ENCODE measurements at regions not wholly inside any gene's neighbourhood (a gene's known extent, or its start where the extent isn't known, plus 50 kb on each side); places are given as distances from the start of the nearest gene placed in this dataset.

DNA sequence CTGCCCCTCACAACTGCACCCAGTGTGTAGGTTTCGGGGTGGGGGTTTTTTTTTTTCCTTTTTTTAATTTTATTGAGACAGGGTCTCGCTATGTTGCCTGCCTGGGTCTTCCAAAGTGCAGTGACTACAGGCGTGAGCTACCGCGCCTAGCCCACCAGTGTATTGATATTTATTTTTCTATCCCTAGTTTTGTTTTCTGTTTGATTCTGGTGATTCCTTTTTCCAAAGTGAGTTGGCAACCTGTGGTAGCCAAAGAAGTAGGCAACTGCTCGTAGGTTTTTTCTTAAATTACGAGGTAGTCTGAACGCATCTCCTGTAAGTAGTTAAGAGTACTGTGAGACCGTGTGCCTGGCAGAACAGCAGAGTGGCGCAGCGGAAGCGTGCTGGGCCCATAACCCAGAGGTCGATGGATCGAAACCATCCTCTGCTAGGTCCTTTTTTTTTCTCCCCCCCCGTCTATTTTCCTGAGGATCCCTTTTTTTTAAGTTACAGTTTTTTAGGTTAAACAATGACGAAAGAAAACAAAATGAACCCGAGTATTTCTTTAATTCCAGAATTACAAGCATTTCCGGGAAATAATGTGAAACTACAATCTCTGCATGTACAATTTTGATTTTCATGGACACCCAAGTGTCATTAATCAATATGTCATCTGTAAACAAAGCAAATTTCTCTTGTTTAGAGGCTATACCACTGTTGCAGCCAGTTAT lies 78.7 kb upstream of the BTN3A2 start:
- Mint-ChIP-seq H3K36me3 (peaks cover 15% of the 10 kb centered on the region), H3K27me3 (peaks cover 8% of the 10 kb centered on the region), H3K9me3 (peaks cover 15% of the 10 kb centered on the region), H3K4me1 (peaks cover 31% of the 10 kb centered on the region), H3K27ac (peak overlapping the region; percentile 95), H3K4me3 (peak overlapping the region; percentile 72)
- CTCF ChIA-PET, result no interaction called here
- peak; percentile 81 for DNase-seq

DNA sequence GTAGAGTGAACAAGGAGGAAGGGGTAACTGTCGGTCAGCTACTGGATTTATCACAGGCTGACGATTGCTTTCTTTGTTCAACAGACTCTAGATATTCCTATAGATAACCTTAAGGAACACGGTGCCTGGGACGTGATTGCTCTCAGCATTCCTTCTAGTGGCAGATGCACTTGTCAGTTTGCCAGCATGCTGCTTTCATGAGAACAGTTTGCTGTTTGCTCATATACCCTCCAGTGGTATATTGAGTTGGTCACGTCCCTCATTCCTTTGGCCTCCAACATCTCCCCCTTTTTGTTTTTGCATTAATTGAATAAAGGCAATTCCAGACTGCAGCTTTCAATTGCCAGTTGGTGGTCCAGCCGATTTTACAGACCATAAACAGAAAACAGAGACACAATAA lies 76.8 kb upstream of the BTN3A2 start:
- Mint-ChIP-seq H3K4me1 (peaks cover 17% of the 10 kb centered on the region), H3K9me3 (peaks cover 15% of the 10 kb centered on the region), H3K27me3 (peaks cover 17% of the 10 kb centered on the region), H3K4me3 (no peak overlapping the region), H3K36me3 (peaks cover 11% of the 10 kb centered on the region), H3K27ac (no peak overlapping the region)
- no peak for DNase-seq
- CTCF ChIA-PET, result no interaction called here

DNA sequence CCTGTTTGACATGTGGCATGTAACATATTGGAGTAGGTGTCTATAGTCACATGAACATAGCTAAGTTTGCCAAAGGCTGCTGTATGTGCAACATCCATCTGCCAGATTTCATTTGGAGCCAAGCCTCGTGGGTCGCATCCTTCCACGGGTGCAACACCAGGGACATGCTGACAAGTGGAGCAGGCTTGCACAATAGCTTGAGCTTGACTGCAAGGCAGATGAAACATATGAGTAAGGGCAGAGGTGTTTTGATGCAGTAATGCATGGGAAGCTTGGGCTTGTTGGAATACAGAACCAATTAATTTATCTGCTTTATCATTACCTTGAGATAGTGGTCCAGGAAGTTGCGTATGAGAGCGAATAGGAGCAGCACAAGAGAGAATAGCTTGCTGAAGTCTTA lies 74.1 kb upstream of the BTN3A2 start:
- H3K9me3 Mint-ChIP-seq, result peaks cover 15% of the 10 kb centered on the region
- peaks cover 20% of the 10 kb centered on the region for H3K27me3 Mint-ChIP-seq
- peaks cover 14% of the 10 kb centered on the region for H3K4me1 Mint-ChIP-seq
- DNase-seq, result no peak
- no peak overlapping the region for H3K4me3 Mint-ChIP-seq
- H3K27ac Mint-ChIP-seq, result no peak overlapping the region
- CTCF ChIA-PET, result no interaction called here
- peaks cover 11% of the 10 kb centered on the region for H3K36me3 Mint-ChIP-seq

DNA sequence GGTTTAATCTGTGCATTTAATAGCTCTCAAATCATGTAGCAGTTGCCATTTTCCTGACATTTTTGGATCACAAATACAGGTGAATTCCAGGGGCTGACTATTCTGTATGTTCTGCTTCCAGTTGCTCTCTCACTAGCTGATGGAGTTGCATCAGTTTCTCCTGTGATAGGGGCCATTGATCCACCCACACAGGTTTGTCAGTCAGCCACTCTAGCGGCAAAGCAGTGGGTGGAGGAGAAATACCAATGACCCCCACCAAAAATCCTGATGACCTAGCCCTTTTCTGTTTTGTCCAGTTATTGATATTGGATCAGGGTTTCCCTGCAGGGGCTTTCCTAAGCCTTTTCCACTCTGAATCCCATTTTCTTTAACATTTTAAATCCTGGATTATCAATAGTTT lies 72.3 kb upstream of the BTN3A2 start:
- peaks cover 5% of the 10 kb centered on the region for H3K36me3 Mint-ChIP-seq

DNA sequence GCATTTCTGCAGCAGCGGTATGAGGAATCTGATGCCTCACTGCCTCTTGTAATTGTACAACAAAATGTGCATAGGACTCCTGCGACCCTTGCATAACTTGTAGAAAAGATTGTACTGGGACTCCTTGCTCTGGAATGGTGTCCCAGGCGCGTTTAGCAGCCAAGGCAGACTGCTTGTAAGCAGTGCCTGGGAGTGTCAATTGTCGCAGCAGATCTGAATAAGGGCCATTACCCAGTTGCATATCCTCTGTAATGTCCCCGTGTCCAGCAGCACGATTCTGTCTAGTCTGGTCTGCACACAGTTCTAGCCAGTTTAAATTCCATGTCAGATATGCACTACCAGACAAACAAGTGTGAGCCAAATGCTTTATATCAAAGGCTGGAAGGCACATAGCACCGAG lies 70.7 kb upstream of the BTN3A2 start:
- no peak overlapping the region for H3K27ac Mint-ChIP-seq
- CTCF ChIA-PET, result no interaction called here
- DNase-seq, result no peak
- H3K4me3 Mint-ChIP-seq, result no peak overlapping the region
- no peaks in the 10 kb centered on the region for H3K9me3 Mint-ChIP-seq
- peaks cover 16% of the 10 kb centered on the region for H3K27me3 Mint-ChIP-seq
- H3K4me1 Mint-ChIP-seq, result peaks cover 11% of the 10 kb centered on the region
- H3K36me3 Mint-ChIP-seq, result no peaks in the 10 kb centered on the region

More for the DNA sequence above, 72.3 kb upstream of the BTN3A2 start:
- H3K9me3 Mint-ChIP-seq, result peaks cover 12% of the 10 kb centered on the region
- no peak for DNase-seq
- peaks cover 16% of the 10 kb centered on the region for H3K27me3 Mint-ChIP-seq
- H3K4me1 Mint-ChIP-seq, result peaks cover 11% of the 10 kb centered on the region
- no peak overlapping the region for H3K27ac Mint-ChIP-seq
- H3K4me3 Mint-ChIP-seq, result no peak overlapping the region
- CTCF ChIA-PET, result no interaction called here

DNA sequence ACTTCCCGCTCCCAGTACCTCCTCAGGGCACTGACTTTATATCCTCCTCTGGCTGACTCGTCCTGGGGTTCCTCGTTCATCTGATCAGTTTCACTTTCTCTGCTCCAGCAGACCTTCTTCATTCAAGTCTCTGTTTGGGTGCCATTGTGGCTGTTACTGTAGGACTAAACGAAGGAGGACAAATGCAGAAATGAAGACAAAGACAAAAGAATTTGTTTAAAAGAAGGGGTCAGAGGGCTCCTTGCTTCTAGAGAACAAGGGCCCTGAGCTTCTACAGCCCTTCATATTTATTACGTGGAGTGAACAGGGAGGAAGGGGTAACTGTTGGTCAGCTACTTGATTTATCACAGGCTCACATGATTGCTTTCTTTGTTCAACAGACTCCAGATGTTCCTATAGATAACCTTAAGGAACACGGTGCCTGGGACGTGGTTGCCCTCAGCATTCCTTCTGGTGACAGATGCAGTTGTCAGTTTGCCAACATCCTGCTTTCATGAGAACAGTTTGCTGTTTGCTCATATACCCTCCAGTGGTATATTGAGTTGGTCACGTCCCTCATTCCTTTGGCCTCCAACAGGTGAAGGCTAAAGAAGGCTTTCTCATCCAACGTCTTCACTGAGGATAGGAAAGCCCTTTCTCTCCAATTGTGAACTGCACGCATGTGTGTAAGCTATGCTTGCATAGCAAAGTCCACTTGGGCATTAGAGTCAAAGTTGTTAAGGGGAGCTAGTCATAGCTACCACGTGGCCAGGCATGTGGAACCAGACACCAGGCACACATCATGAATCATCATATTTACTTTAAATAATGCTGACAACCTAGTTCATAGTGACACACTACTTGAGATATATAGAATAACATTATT lies 69.1 kb upstream of the BTN3A2 start:
- Mint-ChIP-seq H3K36me3 (no peaks in the 10 kb centered on the region), H3K9me3 (no peaks in the 10 kb centered on the region), H3K4me3 (peak overlapping the region; percentile 9), H3K27ac (peak overlapping the region; percentile 63), H3K27me3 (peaks cover 14% of the 10 kb centered on the region), H3K4me1 (peaks cover 13% of the 10 kb centered on the region)
- DNase-seq, result no peak
- CTCF ChIA-PET, result interaction anchor here (0.6 to 0.8 kb wide), 2 partner anchors 11 to 862 kb away, joined by 3 read pairs; a partner anchor contains a TSS

DNA sequence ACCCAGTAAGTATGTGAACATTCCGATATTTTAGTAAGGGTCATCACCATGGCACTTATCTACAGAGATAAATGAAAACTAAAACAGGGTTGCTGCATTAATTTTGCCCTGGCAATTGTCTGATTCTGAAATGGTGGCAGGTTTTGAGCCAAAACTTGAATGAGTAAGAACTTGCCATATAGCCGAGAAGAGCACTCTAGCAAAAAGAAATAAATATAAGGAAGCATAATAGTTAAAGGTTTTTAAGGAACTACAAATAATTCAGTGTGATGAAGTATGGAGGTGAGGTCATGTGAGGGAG lies 68.5 kb upstream of the BTN3A2 start:
- Mint-ChIP-seq H3K27ac (no peak overlapping the region), H3K27me3 (peaks cover 12% of the 10 kb centered on the region), H3K4me3 (no peak overlapping the region), H3K36me3 (no peaks in the 10 kb centered on the region), H3K4me1 (peaks cover 13% of the 10 kb centered on the region), H3K9me3 (no peaks in the 10 kb centered on the region)
- CTCF ChIA-PET, result interaction anchor here (0.6 kb wide), 1 partner anchor 862 kb away, joined by 3 read pairs; no protein-coding TSS in a partner anchor
- no peak for DNase-seq

DNA sequence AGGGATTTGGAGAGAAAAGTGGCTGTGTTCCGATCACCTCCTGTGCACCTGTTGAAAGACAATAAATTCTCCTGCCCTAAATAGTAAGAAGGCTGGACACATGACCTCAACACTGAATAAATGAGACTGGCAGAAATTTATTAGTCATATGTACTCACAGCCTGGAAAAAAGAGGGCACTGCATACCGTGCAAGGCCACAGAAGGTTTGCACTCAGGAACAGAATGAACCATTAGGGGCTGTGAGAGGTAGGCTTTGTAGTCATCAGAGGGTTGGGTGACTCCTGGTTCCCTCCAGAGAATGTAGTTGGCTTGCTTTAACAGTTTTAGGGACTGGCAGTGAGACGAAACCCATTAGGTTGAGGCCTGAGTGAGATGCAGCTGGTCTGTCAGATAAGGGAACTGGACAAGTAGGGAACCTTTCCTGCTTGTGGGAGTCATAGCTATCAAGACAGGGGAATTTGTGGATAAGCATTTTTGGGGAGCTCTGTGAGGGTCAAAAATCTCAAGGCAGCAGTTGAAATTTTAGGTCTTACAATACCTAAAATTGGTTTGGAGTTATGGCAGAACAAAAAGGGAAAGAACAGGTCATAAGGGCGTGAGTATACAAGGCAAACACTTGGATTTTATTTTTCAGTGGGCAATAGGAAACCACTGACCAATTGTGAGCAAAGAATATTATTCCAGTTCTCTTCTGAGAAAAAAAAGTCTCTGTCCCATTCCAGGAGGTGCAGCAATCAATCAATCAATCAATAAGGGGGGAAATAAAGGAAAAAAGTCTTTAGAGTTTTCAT lies 67.9 kb upstream of the BTN3A2 start:
- H3K9me3 Mint-ChIP-seq, result no peaks in the 10 kb centered on the region
- no peak for DNase-seq
- peaks cover 9% of the 10 kb centered on the region for H3K27me3 Mint-ChIP-seq
- CTCF ChIA-PET, result interaction anchor here (0.6 kb wide), 1 partner anchor 861 kb away, joined by 3 read pairs; no protein-coding TSS in a partner anchor
- no peak overlapping the region for H3K4me3 Mint-ChIP-seq
- peaks cover 16% of the 10 kb centered on the region for H3K4me1 Mint-ChIP-seq
- H3K36me3 Mint-ChIP-seq, result no peaks in the 10 kb centered on the region
- no peak overlapping the region for H3K27ac Mint-ChIP-seq

DNA sequence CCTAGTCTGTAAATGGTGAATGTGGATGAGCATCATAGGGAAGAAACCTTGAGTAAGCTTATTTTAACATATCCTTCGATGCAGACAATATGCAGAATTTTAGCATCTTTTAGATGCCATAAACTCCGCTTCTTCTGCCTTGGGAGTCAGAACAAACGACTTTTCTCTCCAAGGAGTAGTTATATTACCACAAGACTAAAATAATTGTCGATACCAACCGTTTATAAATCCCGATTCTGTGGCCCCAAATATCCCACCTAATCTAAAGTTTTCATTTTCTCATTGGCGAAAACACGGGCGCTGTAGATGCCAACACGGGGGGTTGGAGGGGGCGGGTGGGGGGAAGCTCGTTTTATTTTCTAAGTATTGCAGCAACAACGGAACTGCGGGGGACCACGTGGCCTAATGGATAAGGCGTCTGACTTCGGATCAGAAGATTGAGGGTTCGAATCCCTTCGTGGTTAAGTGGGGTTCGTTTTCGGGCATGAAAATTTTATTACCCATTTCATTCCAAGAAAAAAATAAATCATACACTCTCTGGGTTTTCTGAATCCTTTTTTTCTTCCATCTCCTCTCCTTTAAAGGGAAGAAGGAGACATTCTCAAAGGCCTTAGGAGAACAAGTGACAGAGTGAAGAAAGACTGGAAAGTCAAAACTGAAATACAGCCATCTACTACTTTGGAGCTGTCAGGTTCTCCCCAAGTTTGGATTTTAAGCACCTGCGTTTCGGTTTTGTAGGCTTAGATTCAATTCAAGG lies 65.5 kb upstream of the BTN3A2 start:
- no peak for DNase-seq
- no peak overlapping the region for H3K27ac Mint-ChIP-seq
- peaks cover 26% of the 10 kb centered on the region for H3K4me1 Mint-ChIP-seq
- H3K36me3 Mint-ChIP-seq, result no peaks in the 10 kb centered on the region
- CTCF ChIA-PET, result no interaction called here
- H3K4me3 Mint-ChIP-seq, result no peak overlapping the region
- no peaks in the 10 kb centered on the region for H3K9me3 Mint-ChIP-seq
- no peaks in the 10 kb centered on the region for H3K27me3 Mint-ChIP-seq

DNA sequence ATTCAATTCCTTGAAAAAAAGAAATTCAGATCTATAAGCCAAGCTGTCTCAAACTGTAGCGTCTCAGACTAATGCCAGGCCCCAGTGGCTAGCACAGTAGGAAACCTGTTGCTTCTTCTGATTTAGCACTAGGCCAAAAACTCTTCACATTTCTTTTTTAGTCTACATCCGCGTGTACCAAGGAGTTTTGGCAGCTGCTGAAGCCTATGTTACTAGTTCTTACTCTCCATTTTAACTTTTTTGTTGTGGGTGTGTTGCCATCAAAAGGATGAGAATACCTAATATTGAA lies 65.0 kb upstream of the BTN3A2 start:
- CTCF ChIA-PET, result no interaction called here
- no peak for DNase-seq
- Mint-ChIP-seq H3K9me3 (no peaks in the 10 kb centered on the region), H3K27ac (no peak overlapping the region), H3K4me1 (peaks cover 31% of the 10 kb centered on the region), H3K4me3 (no peak overlapping the region), H3K27me3 (no peaks in the 10 kb centered on the region), H3K36me3 (no peaks in the 10 kb centered on the region)

DNA sequence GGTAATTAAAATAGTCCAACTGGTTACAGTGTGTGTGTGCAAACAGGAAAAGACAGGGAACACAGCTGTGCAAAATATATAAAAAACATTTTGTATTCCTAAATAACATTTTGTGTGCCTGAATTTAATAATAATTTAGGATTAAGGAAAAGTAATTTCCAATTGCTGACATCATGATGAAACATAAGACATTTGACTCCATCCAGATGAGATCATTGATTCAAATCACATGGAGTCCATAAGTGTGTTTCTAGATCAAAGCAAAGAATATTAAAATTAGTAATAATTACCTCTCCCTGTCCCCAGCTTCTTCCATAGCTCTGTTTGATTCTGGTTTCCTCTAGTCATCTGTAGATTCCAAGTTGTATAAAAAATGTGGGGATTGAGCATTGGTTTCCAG lies 64.6 kb upstream of the BTN3A2 start:
- Mint-ChIP-seq H3K4me3 (no peak overlapping the region), H3K4me1 (peaks cover 32% of the 10 kb centered on the region), H3K36me3 (no peaks in the 10 kb centered on the region), H3K27ac (no peak overlapping the region), H3K27me3 (no peaks in the 10 kb centered on the region), H3K9me3 (no peaks in the 10 kb centered on the region)
- CTCF ChIA-PET, result no interaction called here
- no peak for DNase-seq

DNA sequence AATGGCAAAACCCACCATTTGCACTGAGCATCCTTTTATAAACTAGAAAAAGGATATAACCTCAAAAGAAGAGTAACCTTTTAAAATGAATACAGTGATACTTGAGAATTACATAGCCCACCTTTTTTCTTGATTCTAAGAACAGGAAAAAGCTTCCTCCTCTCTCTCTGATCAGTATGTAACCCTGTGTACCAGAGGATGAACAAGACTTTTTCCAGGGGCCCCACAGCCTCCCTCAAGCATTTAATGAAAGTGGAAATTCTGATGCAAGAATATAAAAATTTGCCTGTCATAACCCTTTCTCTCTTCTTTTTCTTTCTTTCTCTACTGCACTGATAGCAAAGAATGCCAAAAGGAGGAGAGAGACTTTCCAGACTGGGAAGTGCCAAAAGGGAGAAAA lies 64.2 kb upstream of the BTN3A2 start:
- CTCF ChIA-PET, result no interaction called here
- no peaks in the 10 kb centered on the region for H3K9me3 Mint-ChIP-seq
- no peak overlapping the region for H3K27ac Mint-ChIP-seq
- no peaks in the 10 kb centered on the region for H3K36me3 Mint-ChIP-seq
- DNase-seq, result no peak
- peaks cover 32% of the 10 kb centered on the region for H3K4me1 Mint-ChIP-seq
- no peak overlapping the region for H3K4me3 Mint-ChIP-seq
- no peaks in the 10 kb centered on the region for H3K27me3 Mint-ChIP-seq

DNA sequence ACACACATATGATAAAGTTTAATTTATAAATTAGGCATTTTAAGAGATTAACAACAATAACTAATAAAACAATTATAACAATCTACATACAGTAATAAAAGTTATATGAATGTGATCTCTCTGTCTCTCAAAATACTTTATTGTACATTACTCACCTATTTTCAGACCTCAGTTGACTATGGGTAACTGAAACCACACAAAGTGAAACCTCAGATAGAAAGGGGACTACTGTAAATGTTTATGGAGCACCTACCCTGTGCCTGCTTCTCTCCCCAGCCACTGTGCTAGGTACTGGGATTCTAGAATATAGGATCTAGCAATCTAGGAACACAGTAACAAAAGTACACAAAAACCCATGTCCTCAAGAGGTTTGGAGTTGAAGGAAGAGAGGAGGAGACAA lies 63.4 kb upstream of the BTN3A2 start:
- H3K4me1 Mint-ChIP-seq, result peaks cover 28% of the 10 kb centered on the region

DNA sequence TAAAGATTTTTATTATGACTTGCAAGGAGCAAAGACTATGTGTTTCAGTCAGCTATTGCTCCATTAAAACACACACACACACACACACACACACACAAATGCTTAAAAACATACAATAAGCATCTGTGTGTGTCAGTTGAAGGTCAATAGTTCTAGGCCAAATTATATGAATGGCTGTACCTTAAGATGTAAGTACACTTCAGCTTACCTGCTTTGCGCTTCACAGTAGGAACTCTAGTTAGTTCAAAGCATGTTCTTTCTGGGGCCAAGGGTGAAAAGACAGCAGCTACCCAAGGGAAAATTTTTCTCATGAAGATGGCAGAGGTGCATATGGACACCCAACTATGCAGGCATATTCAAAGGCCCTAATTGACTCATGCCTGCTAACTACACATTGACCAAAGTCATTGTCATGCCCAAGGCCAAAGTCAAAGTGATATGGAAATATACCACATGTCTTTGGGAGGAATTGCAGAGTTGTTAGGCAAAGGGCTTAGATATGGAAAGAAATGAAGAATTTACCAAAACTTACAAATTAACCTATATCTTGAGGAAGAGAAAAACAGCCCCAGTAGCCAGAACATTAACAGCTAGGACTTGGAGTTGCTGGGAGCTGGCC lies 61.9 kb upstream of the BTN3A2 start:
- Mint-ChIP-seq H3K27me3 (no peaks in the 10 kb centered on the region), H3K36me3 (no peaks in the 10 kb centered on the region), H3K9me3 (no peaks in the 10 kb centered on the region), H3K4me1 (peaks cover 38% of the 10 kb centered on the region), H3K4me3 (no peak overlapping the region), H3K27ac (no peak overlapping the region)
- CTCF ChIA-PET, result no interaction called here
- DNase-seq, result no peak

More for the DNA sequence above, 63.4 kb upstream of the BTN3A2 start:
- no peaks in the 10 kb centered on the region for H3K9me3 Mint-ChIP-seq
- no peaks in the 10 kb centered on the region for H3K27me3 Mint-ChIP-seq
- no peak for DNase-seq
- H3K27ac Mint-ChIP-seq, result no peak overlapping the region
- H3K36me3 Mint-ChIP-seq, result no peaks in the 10 kb centered on the region
- no peak overlapping the region for H3K4me3 Mint-ChIP-seq
- CTCF ChIA-PET, result no interaction called here

All from activated naive CD4-positive, alpha-beta T cell treated with anti-CD3 and anti-CD28 coated beads, Interleukin-2, amount 10 ng/mL, durations not matched to agents 7 days and 5 days (primary cell).